ENCODE measurements at regions not wholly inside any gene's neighbourhood (a gene's known extent, or its start where the extent isn't known, plus 50 kb on each side); places are given as distances from the start of the nearest gene placed in this dataset.

- H3K9me3 ChIP-seq = no peaks in the 10 kb centered on the region
- intact Hi-C loops (cut with DNase I; ENCODE audit: low total_unique reads) = no loop called here
- 53 to 79% (median 72%) methylated on average over 1 of the region's 1 CpG for WGBS, 5 donors
- H3K4me3 ChIP-seq = no peak overlapping the region
- no peak for TF ChIP-seq EP300 (IDR thresholded peaks at IDR 0.05)
- no peak for TF ChIP-seq POLR2AphosphoS5 (IDR thresholded peaks at IDR 0.05)
- no peak for TF ChIP-seq POLR2A (IDR thresholded peaks at IDR 0.05)
- no peak for TF ChIP-seq CTCF (IDR thresholded peaks at IDR 0.05)
- H3K4me1 ChIP-seq = no peaks in the 10 kb centered on the region
- no peak for DNase-seq
- H3K27ac ChIP-seq = no peak overlapping the region
- H3K27me3 ChIP-seq = no peaks in the 10 kb centered on the region
- H3K36me3 ChIP-seq = no peaks in the 10 kb centered on the region
Measured at GRCh38 chr2:139160836-139161235, 380.6 kb upstream of the NXPH2 start.

- Histone ChIP-seq H3K4me1 (no peaks in the 10 kb centered on the region), H3K27me3 (no peaks in the 10 kb centered on the region), H3K4me3 (no peak overlapping the region), H3K36me3 (no peaks in the 10 kb centered on the region), H3K9me3 (no peaks in the 10 kb centered on the region), H3K27ac (no peak overlapping the region)
- TF ChIP-seq EP300 (IDR thresholded peaks at IDR 0.05) = no peak
- TF ChIP-seq POLR2A (IDR thresholded peaks at IDR 0.05) = no peak
- TF ChIP-seq POLR2AphosphoS5 (IDR thresholded peaks at IDR 0.05) = no peak
- TF ChIP-seq CTCF (IDR thresholded peaks at IDR 0.05) = no peak
- WGBS, 5 donors = 70 to 82% (median 77%) methylated on average over 3 of the region's 3 CpGs
- DNase-seq = no peak
- intact Hi-C loops (cut with DNase I; ENCODE audit: low total_unique reads) = no loop called here
Measured at GRCh38 chr2:139159177-139159576, 379.0 kb upstream of the NXPH2 start.

GRCh38 chr2:139156730-139157129 is 376.5 kb upstream of the NXPH2 start:
- Histone ChIP-seq H3K4me1 (no peaks in the 10 kb centered on the region), H3K27me3 (no peaks in the 10 kb centered on the region), H3K4me3 (no peak overlapping the region), H3K9me3 (no peaks in the 10 kb centered on the region), H3K36me3 (no peaks in the 10 kb centered on the region), H3K27ac (no peak overlapping the region)
- intact Hi-C loops (cut with DNase I; ENCODE audit: low total_unique reads) = no loop called here
- no peak for DNase-seq
- TF ChIP-seq POLR2AphosphoS5 (IDR thresholded peaks at IDR 0.05) = no peak
- TF ChIP-seq EP300 (IDR thresholded peaks at IDR 0.05) = no peak
- TF ChIP-seq CTCF (IDR thresholded peaks at IDR 0.05) = no peak
- TF ChIP-seq POLR2A (IDR thresholded peaks at IDR 0.05) = no peak

- TF ChIP-seq POLR2AphosphoS5 (IDR thresholded peaks at IDR 0.05) (no peak), CTCF (IDR thresholded peaks at IDR 0.05) (no peak), EP300 (IDR thresholded peaks at IDR 0.05) (no peak), POLR2A (IDR thresholded peaks at IDR 0.05) (no peak)
- DNase-seq = no peak
- Histone ChIP-seq H3K27me3 (no peaks in the 10 kb centered on the region), H3K4me3 (no peak overlapping the region), H3K27ac (no peak overlapping the region), H3K9me3 (no peaks in the 10 kb centered on the region), H3K36me3 (no peaks in the 10 kb centered on the region), H3K4me1 (no peaks in the 10 kb centered on the region)
- WGBS, 5 donors = 31 to 45% (median 35%) methylated on average over 3 of the region's 3 CpGs
- intact Hi-C loops (cut with DNase I; ENCODE audit: low total_unique reads) = no loop called here
Measured at GRCh38 chr2:139155991-139156390, 375.8 kb upstream of the NXPH2 start.
